DND-41 (cell line): ENCODE measurements at regions not wholly inside any gene's neighbourhood (a gene's known extent, or its start where the extent isn't known, plus 50 kb on each side); places are given as distances from the start of the nearest gene placed in this dataset.

Source experiments
- CTCF ChIP-seq: IDR thresholded peaks from 2 replicates; pipeline ENCODE4 v1.5.1; 2012; ENCODE audit warnings: borderline replicate concordance, low read length, moderate library complexity, mild to moderate bottlenecking; ENCODE audit not compliant: poor library complexity, severe bottlenecking; ENCODE audit errors: extremely low read depth
- EZH2 ChIP-seq: IDR thresholded peaks from 3 replicates; pipeline ENCODE4 v1.6.1; 2012; ENCODE audit warnings: borderline replicate concordance, low read depth, mild to moderate bottlenecking, moderate library complexity, low read length, inconsistent platforms; ENCODE audit not compliant: severe bottlenecking

GRCh38 chr5:87784879-87785495 is 372.3 kb upstream of the CCNH start:
- TF ChIP-seq CTCF (no peak), EZH2 (no peak)
